Transverse colon (tissue), 4 donors: ENCODE measurements at regions not wholly inside any gene's neighbourhood (a gene's known extent, or its start where the extent isn't known, plus 50 kb on each side); places are given as distances from the start of the nearest gene placed in this dataset.

Source experiments
- CTCF ChIP-seq, 5 experiments: fragments of 200-600 bp in 3 of 5; fragments of 450-650 bp in 2 of 5; sonication (generic) in 3 of 5; IDR thresholded peaks; 1 replicate in 2 of 5; 2 replicates in 3 of 5; pipeline ENCODE4 v1.5.1; 2016 to 2017; ENCODE audit warnings: antibody characterized with exemption in 5 of 5, inconsistent platforms in 3 of 5, mild to moderate bottlenecking in 2 of 5, moderate library complexity in 1 of 5
- EP300 ChIP-seq: sonication (generic); formaldehyde crosslinking; IDR thresholded peaks from one replicate; pipeline ENCODE4 v1.6.1; 2017; ENCODE audit warnings: antibody characterized with exemption, low read depth
- POLR2A ChIP-seq: fragments of 450-650 bp; IDR thresholded peaks from one replicate; pipeline ENCODE4 v1.6.1; 2016; ENCODE audit warnings: antibody characterized with exemption, mild to moderate bottlenecking, moderate library complexity
- POLR2AphosphoS5 ChIP-seq, 3 donors: sonication (generic); formaldehyde crosslinking; IDR thresholded peaks; one replicate each; pipeline ENCODE4 v1.6.1; 2016; ENCODE audit warnings: antibody characterized with exemption in 3 of 3

GRCh38 chr9:13728131-13728530 is 448.6 kb upstream of the MPDZ start:
- TF ChIP-seq CTCF (IDR thresholded peaks at IDR 0.05): no peak
- no peak for TF ChIP-seq POLR2AphosphoS5 (IDR thresholded peaks at IDR 0.05)
- TF ChIP-seq POLR2A: no peak
- TF ChIP-seq EP300: no peak
